ENCODE measurements at regions not wholly inside any gene's neighbourhood (a gene's known extent, or its start where the extent isn't known, plus 50 kb on each side); places are given as distances from the start of the nearest gene placed in this dataset. TPM values are rescaled to one million over a fixed set of nuclear protein-coding genes. Genes with fewer than 3 reads are reported as not detected.

GRCh38 chr3:192079098-192079497 is 618.1 kb downstream of the PYDC2 start:
- no peaks in the 10 kb centered on the region for H3K9me3 ChIP-seq
- TF ChIP-seq CTCF (IDR thresholded peaks at IDR 0.05) (no peak), POLR2A (IDR thresholded peaks at IDR 0.05) (no peak), POLR2AphosphoS5 (IDR thresholded peaks at IDR 0.05; ENCODE audit: insufficient read depth in 1 of 2, low read depth in 1 of 2) (no peak)
- H3K27ac ChIP-seq: no peak overlapping the region
- no peak for DNase-seq (ENCODE audit: extremely low spot score in 2 of 2)
- no peaks in the 10 kb centered on the region for H3K4me1 ChIP-seq
- H3K27me3 ChIP-seq: no peaks in the 10 kb centered on the region
- no peaks in the 10 kb centered on the region for H3K36me3 ChIP-seq
- intact Hi-C loops (cut with DNase I): no loop called here
- no peak overlapping the region for H3K4me3 ChIP-seq

DNA sequence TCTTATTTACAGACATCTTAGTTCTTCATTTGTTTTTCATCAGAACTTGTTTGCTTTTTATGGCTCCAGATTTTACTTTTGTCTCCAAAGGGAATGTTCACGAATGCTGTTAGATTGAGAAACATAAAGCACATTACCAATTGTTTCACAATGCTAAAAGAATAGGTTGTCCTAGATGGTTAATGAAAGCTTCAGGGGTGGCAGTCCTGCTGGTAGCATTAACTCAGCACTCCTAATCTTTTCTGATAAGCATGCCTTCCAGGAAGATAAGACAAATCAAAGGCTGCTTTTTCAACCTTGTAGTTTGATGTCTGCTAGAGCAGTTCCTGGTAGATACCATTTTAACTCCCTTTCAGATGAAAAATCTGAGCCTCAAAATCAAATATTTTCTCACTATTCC is 619.4 kb downstream of the PYDC2 start:
- DNase-seq (ENCODE audit: extremely low spot score in 2 of 2): no peak
- H3K4me3 ChIP-seq: no peak overlapping the region
- no peak overlapping the region for H3K27ac ChIP-seq
- H3K9me3 ChIP-seq: no peaks in the 10 kb centered on the region
- TF ChIP-seq POLR2AphosphoS5 (IDR thresholded peaks at IDR 0.05; ENCODE audit: insufficient read depth in 1 of 2, low read depth in 1 of 2) (no peak), POLR2A (IDR thresholded peaks at IDR 0.05) (no peak), CTCF (IDR thresholded peaks at IDR 0.05) (no peak)
- intact Hi-C loops (cut with DNase I): no loop called here
- no peaks in the 10 kb centered on the region for H3K27me3 ChIP-seq
- H3K4me1 ChIP-seq: no peaks in the 10 kb centered on the region
- H3K36me3 ChIP-seq: no peaks in the 10 kb centered on the region

- intact Hi-C loops (cut with DNase I): no loop called here
- no peak for DNase-seq (ENCODE audit: extremely low spot score in 2 of 2)
- Histone ChIP-seq H3K4me1 (no peaks in the 10 kb centered on the region), H3K27ac (no peak overlapping the region), H3K27me3 (no peaks in the 10 kb centered on the region), H3K9me3 (no peaks in the 10 kb centered on the region), H3K36me3 (no peaks in the 10 kb centered on the region), H3K4me3 (no peak overlapping the region)
- TF ChIP-seq POLR2A (IDR thresholded peaks at IDR 0.05) (no peak), CTCF (IDR thresholded peaks at IDR 0.05) (no peak), POLR2AphosphoS5 (IDR thresholded peaks at IDR 0.05; ENCODE audit: insufficient read depth in 1 of 2, low read depth in 1 of 2) (no peak)
These were observed 622.0 kb downstream of the PYDC2 start for GRCh38 chr3:192082730-192083660.

Small RNA genes lying in the stretch of these regions (small RNA-seq; reads per million reads assigned to genes)
- not detected for gene RF00019

Measured in vagina (tissue), 2 donors.